HL-60 (cell line): ENCODE measurements at regions not wholly inside any gene's neighbourhood (a gene's known extent, or its start where the extent isn't known, plus 50 kb on each side); places are given as distances from the start of the nearest gene placed in this dataset.
A peak's percentile ranks its signal among the peaks of the same experiment; 100 is the strongest.

Source experiments
- DNase-seq, 2 experiments: peaks; one replicate each; pipeline ENCODE4 v3.0.0-alpha.2; 2010 to 2020; ENCODE audit warnings: low read depth in 1 of 2, low spot score in 1 of 2
- H3K27ac ChIP-seq: fragments of 250-450 bp; sonication (Bioruptor Pico); replicated peaks from 2 replicates; pipeline ENCODE4 v1.5.1; 2020; ENCODE audit warnings: mild to moderate bottlenecking, moderate library complexity
- H3K27me3 ChIP-seq: fragments of 250-450 bp; sonication (Bioruptor Pico); 2 replicates; pipeline ENCODE4 v1.5.1; 2021; ENCODE audit warnings: mild to moderate bottlenecking, moderate library complexity; ENCODE audit not compliant: insufficient read depth, poor library complexity, severe bottlenecking
- H3K4me3 ChIP-seq: replicated peaks from 2 replicates; pipeline ENCODE4 v1.5.1; 2011; ENCODE audit warnings: mild to moderate bottlenecking, control low read depth, low read length; ENCODE audit not compliant: insufficient read depth
- GABPA ChIP-seq: IDR thresholded peaks from 2 replicates; pipeline ENCODE4 v1.6.1; 2012; ENCODE audit warnings: low read depth
- POLR2AphosphoS5 ChIP-seq: IDR thresholded peaks from 2 replicates; pipeline ENCODE4 v1.6.1; 2012; ENCODE audit warnings: low read depth
- SPI1 ChIP-seq: IDR thresholded peaks from 2 replicates; pipeline ENCODE4 v1.6.1; 2012; ENCODE audit warnings: low read depth, mild to moderate bottlenecking, borderline replicate concordance
- TF ChIP-seq, protein P1 (sequence below): IDR thresholded peaks from 2 replicates; pipeline ENCODE4 v1.6.1; 2012; ENCODE audit warnings: low read depth; ENCODE audit not compliant: insufficient replicate concordance
- TF ChIP-seq, protein P2 (sequence below): IDR thresholded peaks from one replicate; pipeline ENCODE4 v1.5.1; 2011; ENCODE audit warnings: low read length, control low read depth, inconsistent platforms; ENCODE audit not compliant: insufficient read depth

DNA sequence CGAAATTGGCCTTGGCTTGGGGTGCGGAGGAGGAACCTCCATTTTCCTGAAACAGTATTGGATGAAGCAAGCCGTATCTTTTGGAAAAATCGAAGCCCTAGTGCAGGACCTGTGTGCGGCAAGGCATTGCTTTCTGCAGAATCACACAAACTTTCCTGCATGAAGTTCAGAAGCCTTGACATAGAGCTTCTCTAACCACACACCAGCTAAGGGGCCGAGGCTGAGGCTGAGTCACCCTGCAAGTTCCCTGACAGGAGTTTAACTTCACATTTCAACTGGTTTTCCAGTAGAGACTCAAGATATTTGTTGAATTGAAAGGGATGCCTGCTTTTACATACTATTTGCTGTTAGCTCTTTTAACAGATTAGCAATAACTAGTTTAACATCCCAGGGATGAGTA is 67.8 kb downstream of the TCF20 start:
- DNase-seq: peak; percentile 14 to 82
- no peak for TF ChIP-seq GABPA

DNA sequence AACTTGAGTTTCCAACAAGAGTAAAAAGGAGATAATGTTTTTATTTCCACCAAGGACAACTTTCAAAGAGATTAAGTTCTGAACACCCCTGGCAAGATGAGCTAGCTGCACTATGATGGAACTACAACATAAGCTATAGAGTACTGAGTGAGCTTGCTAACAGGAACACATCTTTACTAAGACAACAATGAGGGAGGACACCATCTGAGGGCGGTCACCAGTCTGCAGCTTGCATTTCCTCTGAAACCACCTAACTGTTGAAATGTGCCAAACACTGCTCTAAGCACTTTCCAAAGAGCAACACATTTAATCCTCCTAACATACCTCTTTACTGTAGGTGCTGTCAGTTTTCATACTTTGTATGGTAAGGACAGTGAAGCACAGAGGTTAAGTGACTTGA is 68.4 kb downstream of the TCF20 start:
- H3K4me3 ChIP-seq: no peak overlapping the region
- no peaks in the 10 kb centered on the region for H3K27me3 ChIP-seq
- H3K27ac ChIP-seq: peak overlapping the region; percentile 51; the same call in 1 of the 2 replicates
- DNase-seq: peak in 1 of 2 experiments; percentile 62
- TF ChIP-seq SPI1: no peak
- no peak for TF ChIP-seq POLR2AphosphoS5
- TF ChIP-seq GABPA: no peak
- TF ChIP-seq, protein P1, sequence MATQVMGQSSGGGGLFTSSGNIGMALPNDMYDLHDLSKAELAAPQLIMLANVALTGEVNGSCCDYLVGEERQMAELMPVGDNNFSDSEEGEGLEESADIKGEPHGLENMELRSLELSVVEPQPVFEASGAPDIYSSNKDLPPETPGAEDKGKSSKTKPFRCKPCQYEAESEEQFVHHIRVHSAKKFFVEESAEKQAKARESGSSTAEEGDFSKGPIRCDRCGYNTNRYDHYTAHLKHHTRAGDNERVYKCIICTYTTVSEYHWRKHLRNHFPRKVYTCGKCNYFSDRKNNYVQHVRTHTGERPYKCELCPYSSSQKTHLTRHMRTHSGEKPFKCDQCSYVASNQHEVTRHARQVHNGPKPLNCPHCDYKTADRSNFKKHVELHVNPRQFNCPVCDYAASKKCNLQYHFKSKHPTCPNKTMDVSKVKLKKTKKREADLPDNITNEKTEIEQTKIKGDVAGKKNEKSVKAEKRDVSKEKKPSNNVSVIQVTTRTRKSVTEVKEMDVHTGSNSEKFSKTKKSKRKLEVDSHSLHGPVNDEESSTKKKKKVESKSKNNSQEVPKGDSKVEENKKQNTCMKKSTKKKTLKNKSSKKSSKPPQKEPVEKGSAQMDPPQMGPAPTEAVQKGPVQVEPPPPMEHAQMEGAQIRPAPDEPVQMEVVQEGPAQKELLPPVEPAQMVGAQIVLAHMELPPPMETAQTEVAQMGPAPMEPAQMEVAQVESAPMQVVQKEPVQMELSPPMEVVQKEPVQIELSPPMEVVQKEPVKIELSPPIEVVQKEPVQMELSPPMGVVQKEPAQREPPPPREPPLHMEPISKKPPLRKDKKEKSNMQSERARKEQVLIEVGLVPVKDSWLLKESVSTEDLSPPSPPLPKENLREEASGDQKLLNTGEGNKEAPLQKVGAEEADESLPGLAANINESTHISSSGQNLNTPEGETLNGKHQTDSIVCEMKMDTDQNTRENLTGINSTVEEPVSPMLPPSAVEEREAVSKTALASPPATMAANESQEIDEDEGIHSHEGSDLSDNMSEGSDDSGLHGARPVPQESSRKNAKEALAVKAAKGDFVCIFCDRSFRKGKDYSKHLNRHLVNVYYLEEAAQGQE: no peak
- TF ChIP-seq, protein P2, sequence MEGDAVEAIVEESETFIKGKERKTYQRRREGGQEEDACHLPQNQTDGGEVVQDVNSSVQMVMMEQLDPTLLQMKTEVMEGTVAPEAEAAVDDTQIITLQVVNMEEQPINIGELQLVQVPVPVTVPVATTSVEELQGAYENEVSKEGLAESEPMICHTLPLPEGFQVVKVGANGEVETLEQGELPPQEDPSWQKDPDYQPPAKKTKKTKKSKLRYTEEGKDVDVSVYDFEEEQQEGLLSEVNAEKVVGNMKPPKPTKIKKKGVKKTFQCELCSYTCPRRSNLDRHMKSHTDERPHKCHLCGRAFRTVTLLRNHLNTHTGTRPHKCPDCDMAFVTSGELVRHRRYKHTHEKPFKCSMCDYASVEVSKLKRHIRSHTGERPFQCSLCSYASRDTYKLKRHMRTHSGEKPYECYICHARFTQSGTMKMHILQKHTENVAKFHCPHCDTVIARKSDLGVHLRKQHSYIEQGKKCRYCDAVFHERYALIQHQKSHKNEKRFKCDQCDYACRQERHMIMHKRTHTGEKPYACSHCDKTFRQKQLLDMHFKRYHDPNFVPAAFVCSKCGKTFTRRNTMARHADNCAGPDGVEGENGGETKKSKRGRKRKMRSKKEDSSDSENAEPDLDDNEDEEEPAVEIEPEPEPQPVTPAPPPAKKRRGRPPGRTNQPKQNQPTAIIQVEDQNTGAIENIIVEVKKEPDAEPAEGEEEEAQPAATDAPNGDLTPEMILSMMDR: no peak

More for the DNA sequence above, 67.8 kb downstream of the TCF20 start:
- no peak overlapping the region for H3K4me3 ChIP-seq
- peak overlapping the region; percentile 51 for H3K27ac ChIP-seq
- no peaks in the 10 kb centered on the region for H3K27me3 ChIP-seq

DNA sequence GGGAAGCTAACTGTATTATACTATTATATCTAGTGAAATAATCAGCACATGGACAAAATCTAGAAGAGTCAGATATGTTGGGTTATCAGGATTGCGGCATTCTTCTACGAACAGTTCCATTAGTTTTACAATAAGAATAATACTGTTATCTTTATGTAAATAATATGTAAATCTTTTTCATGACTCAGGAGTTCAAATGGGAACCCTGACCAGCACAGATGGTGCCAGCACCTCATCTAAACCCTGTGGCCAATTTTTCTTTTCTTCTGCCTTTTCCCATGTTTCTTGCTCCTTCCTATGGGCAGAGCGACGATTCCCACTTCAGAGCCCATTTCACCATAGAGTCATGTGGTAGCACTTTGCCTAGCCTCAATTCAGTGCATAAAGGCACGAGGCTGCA is 68.4 kb upstream of the CYP2D6 start:
- no peak overlapping the region for H3K4me3 ChIP-seq
- no peak for DNase-seq
- H3K27ac ChIP-seq: no peak overlapping the region
- no peaks in the 10 kb centered on the region for H3K27me3 ChIP-seq
- TF ChIP-seq, protein P2: no peak
- TF ChIP-seq, protein P1: no peak
- TF ChIP-seq SPI1 (no peak), GABPA (no peak), POLR2AphosphoS5 (no peak)

DNA sequence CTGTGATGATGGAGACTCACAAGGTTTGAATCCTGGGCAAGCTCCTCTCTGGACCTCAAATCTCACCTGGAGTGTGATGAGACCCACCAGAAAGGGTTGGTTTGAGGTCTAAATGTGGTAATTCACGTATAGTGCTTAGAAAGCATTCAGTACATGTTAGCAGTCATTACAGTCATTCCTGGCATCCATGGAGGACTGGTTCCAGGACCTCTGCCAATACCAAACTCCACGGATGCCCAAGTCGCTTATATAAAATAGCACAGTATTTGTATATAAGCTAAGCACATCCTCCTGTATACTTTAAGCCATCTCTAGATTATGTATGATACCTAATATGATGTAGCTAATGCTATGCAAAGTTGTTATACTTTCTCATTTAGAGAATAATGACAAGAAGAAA is 67.6 kb upstream of the CYP2D6 start:
- Histone ChIP-seq H3K27me3 (no peaks in the 10 kb centered on the region), H3K4me3 (no peak overlapping the region)
- no peak for DNase-seq

More for the DNA sequence above, 67.6 kb upstream of the CYP2D6 start:
- TF ChIP-seq POLR2AphosphoS5 (no peak), GABPA (no peak)
- TF ChIP-seq, protein P2: no peak
- TF ChIP-seq, protein P1: no peak
- no peak overlapping the region for H3K27ac ChIP-seq
